AG04449 (cell line): ENCODE measurements at regions not wholly inside any gene's neighbourhood (a gene's known extent, or its start where the extent isn't known, plus 50 kb on each side); places are given as distances from the start of the nearest gene placed in this dataset.
"Not testable (repeated sequence)": the region's sequence is repeated elsewhere in the genome, so short reads cannot be mapped to it uniquely, and the experiment has no call there.

ENCODE experiments used
- CTCF ChIA-PET: fragments of 350-600 bp; formaldehyde crosslinking; extraction: SDS; loops from one replicate; lab custom pipeline; 2021; ENCODE audit warnings: antibody characterized with exemption; lab: Yijun Ruan, JAX
- POLR2A ChIA-PET: fragments of 400-600, 350-600 bp; formaldehyde crosslinking; extraction: SDS; loops from one replicate; lab custom pipeline; 2020; ENCODE audit warnings: antibody characterized with exemption, inconsistent platforms; lab: Yijun Ruan, JAX
- DNase-seq: peaks from one replicate; pipeline ENCODE4 v3.0.0-alpha.2; 2010; ENCODE audit warnings: low read depth, low spot score
- H3K4me3 ChIP-seq: 2 replicates; pipeline ENCODE4 v1.5.1; 2011; ENCODE audit warnings: low read depth, mild to moderate bottlenecking, control low read depth, low read length
- TF ChIP-seq, protein P1 (sequence below): IDR thresholded peaks from one replicate; pipeline ENCODE4 v1.5.1; 2011; ENCODE audit warnings: mild to moderate bottlenecking, moderate library complexity, low read length, control low read depth, inconsistent platforms; ENCODE audit not compliant: insufficient read depth; ENCODE audit errors: missing control alignments

DNA sequence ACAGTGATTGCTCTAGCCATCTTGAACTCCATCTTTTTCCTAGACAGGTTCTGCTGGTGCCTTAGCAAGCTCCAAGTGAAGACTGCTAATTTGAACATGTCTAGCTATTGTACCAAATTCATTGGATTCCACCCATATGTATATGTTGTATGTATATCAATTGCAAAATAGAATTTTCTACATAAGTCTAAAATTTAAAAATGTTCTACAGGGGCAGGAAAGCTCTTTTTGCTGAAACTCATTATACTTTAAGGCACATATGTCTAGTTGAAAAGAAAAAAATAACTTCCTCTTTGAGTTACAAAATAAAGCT lies 845.3 kb downstream of the MCTP2 start:
- DNase-seq, result no peak
- TF ChIP-seq, protein P1, sequence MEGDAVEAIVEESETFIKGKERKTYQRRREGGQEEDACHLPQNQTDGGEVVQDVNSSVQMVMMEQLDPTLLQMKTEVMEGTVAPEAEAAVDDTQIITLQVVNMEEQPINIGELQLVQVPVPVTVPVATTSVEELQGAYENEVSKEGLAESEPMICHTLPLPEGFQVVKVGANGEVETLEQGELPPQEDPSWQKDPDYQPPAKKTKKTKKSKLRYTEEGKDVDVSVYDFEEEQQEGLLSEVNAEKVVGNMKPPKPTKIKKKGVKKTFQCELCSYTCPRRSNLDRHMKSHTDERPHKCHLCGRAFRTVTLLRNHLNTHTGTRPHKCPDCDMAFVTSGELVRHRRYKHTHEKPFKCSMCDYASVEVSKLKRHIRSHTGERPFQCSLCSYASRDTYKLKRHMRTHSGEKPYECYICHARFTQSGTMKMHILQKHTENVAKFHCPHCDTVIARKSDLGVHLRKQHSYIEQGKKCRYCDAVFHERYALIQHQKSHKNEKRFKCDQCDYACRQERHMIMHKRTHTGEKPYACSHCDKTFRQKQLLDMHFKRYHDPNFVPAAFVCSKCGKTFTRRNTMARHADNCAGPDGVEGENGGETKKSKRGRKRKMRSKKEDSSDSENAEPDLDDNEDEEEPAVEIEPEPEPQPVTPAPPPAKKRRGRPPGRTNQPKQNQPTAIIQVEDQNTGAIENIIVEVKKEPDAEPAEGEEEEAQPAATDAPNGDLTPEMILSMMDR, result no peak
- CTCF ChIA-PET, result no interaction called here
- H3K4me3 ChIP-seq, result no peak overlapping the region
- POLR2A ChIA-PET, result no interaction called here

DNA sequence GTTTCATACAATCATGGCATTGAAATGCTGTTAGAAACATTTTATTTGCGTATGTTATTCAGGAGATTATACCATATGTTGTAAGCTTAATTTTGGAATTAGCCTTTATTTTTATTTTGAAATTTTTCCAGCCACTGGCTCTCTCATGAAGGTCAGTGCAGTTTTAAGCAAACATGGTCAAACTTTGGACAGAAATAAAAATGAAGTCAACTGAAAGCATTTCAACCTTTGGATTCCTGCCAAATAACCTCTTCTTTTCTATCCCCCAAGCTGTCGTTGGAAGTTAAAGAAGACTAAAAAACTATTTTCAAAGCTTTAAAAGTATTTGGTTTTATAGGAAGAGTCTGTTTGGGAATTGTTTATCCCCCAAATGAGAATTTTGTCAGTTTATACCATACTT lies 846.6 kb downstream of the MCTP2 start:
- ChIA-PET POLR2A (no interaction called here), CTCF (no interaction called here)
- no peak for DNase-seq
- H3K4me3 ChIP-seq, result no peak overlapping the region
- TF ChIP-seq, protein P1, result no peak

DNA sequence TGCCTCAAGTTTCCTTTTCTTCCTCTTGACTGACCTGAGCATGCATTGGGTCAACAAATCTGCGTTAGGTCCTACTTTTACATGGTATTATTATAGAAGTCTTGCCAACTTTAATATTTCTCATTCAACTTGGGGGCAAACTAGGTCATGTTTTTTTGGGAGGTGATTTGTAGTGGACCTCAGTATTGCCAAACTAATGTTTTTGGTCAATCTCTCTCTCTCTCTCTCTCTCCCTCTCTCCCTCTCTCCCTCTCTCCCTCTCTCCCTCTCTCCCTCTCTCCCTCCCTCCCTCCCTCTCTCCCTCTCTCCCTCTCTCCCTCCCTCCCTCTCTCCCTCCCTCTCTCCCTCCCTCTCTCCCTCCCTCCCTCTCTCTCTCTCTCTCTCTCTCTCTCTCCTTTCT lies 848.9 kb downstream of the MCTP2 start:
- CTCF ChIA-PET, DNase-seq, H3K4me3 ChIP-seq, POLR2A ChIA-PET: not testable (repeated sequence)

DNA sequence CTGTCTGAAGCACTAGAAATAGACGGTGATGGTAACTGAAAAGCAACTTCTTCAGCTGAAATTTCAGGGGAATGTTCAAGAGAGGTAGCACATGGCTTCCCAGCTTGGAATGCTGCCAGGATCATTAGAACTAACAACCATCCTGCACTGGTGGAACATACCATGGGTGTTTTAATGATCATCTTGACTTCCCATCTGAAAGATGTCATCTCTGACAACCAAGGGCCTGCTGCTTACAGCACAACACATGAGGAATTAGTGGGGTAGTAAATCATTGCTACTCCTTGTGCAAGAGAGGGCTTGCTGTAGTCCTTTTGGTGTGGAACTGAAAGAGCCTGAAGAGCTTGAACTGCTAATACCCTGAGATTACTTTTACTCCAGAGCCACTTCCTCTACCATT lies 853.7 kb downstream of the MCTP2 start:
- CTCF ChIA-PET, result no interaction called here
- no peak for DNase-seq
- TF ChIP-seq, protein P1, result no peak
- H3K4me3 ChIP-seq, result no peak overlapping the region
- POLR2A ChIA-PET, result no interaction called here

DNA sequence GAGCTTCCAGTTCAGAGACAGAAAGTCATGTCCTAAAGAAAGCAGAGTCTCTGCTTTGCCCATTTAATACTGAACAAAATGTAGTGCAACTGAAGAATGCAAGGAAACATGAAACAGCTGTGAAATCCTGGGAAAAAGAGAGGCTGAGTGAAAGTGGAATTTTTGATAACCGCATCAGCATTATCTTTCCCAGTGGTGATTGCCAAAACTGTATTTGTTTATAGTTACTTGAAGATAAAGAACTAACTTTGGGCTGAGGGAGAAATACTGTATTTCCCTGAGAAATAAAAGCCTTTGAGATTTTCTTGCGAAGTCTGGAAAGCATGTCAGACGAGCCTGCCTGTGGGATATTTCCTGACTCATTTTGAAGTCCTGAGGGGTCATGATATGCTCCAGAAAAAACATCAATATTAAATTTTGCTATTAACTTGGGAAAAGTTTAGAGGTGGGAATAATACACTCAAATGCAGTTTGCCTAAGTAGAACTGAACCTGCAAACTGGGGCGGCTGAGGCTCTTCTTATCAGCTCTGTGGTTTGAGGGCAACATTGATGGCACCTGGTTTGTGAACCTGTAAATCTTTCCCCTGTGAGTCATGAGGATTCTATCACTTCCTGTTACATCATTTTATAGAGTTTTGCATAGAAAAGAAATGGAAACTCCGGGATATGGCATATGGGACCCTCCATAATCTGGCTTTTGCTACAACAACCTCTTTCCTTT lies 855.3 kb downstream of the MCTP2 start:
- no peak overlapping the region for H3K4me3 ChIP-seq
- POLR2A ChIA-PET, result no interaction called here
- CTCF ChIA-PET, result no interaction called here
- TF ChIP-seq, protein P1, result no peak
- DNase-seq, result no peak

DNA sequence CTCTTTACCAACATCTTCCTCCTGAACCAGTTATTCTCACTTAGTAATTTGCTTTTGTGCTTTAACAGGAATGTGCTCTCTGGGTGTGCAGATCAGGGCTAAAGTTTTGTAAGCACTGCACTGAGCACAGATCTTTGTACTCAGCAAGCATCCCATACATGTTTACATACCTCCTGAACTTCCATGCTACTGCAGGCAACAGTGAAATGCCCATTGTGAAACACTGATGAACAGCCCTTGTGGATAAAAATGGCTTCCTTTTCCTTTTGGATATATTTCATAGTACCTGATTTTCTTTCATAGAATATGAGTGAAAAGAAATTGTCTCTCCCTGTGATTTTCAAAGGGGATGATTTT lies 855.9 kb downstream of the MCTP2 start:
- ChIA-PET CTCF (no interaction called here), POLR2A (no interaction called here)
- no peak for DNase-seq

DNA sequence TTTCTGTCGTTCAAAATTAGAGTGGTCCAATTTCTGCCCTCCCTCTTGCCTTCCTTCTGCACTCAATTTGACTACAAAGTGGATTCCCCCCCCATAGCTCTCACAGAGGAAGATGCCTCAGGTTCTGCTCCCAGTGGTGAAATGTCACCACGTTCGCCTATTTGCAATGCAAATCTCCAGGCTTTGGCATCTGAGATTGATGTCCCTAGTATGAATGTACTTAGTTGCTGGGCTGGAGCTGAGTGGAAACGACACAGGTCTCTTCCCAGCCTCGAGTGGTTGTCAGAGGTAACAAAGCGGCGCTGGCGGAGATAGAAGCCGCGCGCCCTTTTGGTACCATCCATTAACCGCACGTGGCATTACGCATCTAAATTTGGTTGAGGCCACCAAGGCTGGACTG lies 860.1 kb downstream of the MCTP2 start:
- POLR2A ChIA-PET, result no interaction called here
- CTCF ChIA-PET, result no interaction called here
- TF ChIP-seq, protein P1, result no peak
- no peak overlapping the region for H3K4me3 ChIP-seq
- DNase-seq, result no peak

More for the DNA sequence above, 855.9 kb downstream of the MCTP2 start:
- H3K4me3 ChIP-seq, result no peak overlapping the region
- TF ChIP-seq, protein P1, result no peak
